NCI-H146 treated with DMSO at 0.1 percent for 48 hours (cell line): ENCODE measurements at regions not wholly inside any gene's neighbourhood (a gene's known extent, or its start where the extent isn't known, plus 50 kb on each side); places are given as distances from the start of the nearest gene placed in this dataset.
"Not testable (repeated sequence)": the region's sequence is repeated elsewhere in the genome, so short reads cannot be mapped to it uniquely, and the experiment has no call there.

Source experiments
- DNase-seq: peaks from one replicate; lab custom pipeline; 2025; ENCODE audit not compliant: unreplicated experiment; lab: John Stamatoyannopoulos, UW

GRCh38 chr2:8587920-8588830 is 93.7 kb upstream of the ID2 start:
- DNase-seq: no peak

DNA sequence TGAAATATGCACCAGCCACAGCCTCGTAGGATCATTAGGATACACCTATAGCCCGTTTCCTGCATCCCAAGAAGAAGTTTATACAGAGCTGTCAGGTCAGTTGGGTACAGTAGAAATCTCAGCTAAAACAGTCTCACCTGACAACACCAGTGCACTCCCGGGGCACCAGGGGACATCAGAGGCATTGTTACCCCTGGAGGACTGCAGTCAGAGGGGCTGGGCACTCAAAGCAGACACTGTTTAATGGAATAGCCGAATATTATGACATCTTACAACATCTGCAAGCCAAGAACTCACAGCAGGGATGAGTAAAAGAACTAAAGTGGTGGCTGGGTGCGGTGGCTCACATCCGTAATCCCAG is 93.0 kb upstream of the ID2 start:
- DNase-seq: no peak

DNA sequence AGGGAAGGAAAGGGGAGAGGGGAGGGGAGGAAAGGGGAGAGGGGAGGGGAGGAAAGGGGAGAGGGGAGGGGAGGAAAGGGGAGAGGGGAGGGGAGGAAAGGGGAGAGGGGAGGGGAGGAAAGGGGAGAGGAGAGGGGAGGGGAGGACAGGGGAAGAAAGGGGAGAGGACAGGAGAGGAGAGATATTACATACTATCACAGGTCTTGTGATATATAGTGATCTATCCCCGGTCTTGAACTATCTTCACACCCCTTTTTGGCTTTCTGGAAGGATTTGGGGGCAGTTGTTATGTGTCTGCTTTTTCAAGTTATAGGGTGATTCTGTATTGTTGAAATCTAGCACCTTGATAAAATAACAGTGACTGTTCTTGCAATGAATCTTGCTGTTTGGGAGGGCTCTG is 92.1 kb upstream of the ID2 start:
- no peak for DNase-seq

DNA sequence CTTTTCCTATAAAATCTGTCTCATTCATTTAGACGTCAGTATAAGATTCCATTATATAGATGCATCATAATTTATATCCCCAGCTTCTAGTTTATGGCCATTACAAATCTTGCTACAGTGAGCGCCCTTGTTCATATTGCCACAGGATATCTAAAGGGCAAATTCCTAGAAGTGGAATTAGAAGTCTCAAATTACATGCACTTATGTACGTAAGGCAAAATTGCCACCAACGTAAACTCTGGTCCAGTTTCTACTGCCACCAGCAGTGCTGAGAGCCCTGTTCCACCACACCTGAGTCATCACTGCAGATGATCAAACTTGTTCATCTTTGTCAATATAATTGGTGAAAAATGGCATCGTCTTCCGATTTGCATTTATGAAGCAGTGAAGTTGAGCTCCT is 90.9 kb upstream of the ID2 start:
- no peak for DNase-seq

GRCh38 chr2:8592736-8593135 is 89.1 kb upstream of the ID2 start:
- DNase-seq: no peak

DNA sequence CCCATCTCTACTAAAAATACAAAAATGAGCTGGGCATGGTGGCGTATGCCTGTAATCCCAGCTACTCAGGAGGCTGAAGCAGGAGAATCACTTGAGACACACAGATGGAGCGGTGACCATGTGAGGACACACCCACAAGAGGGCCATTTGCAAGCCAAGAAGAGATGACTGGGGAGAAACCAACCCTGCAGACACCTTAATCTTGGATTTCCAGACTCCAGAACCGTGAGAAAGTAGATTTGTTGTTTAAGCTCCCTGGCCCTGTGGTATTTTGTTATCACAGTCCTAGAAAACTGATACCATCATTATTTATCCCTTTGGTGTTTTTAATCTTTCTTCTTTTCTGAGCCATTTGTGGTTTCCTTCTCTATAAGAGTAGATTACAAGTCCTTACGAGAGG is 88.6 kb upstream of the ID2 start:
- no peak for DNase-seq

DNA sequence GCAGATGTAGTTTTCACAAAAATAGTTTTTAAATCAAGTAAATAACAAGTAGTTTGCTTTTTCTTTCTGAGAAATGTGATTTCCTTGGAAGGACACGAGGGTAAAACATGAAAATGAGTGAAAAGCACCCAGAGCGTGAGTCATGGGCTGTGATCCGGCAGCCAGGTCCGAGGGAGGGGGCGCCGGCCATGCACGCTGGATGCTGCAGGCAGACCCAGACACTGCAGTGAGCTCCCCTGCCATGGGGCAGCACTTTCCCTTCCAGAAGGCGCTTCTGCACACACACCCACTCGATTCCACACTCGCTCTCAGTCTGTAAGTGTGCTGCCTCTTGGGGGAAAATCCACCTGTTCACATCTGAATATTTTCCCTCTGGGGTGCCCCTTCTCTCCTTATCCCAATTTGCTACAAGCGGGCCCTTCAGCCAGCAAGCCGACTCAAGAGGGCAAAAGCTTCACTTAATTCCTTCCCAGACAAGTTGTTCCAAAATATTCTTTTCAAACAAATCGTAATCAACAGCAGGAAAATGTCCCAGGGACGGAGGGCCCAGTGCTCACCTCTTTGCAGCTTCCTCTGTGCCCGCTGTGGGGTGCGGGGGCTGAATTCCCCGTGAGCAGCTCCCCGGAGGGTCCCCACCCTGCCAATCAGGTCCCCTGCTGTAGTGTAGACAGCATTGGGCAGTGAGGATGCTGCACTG is 87.0 kb upstream of the ID2 start:
- no peak for DNase-seq

DNA sequence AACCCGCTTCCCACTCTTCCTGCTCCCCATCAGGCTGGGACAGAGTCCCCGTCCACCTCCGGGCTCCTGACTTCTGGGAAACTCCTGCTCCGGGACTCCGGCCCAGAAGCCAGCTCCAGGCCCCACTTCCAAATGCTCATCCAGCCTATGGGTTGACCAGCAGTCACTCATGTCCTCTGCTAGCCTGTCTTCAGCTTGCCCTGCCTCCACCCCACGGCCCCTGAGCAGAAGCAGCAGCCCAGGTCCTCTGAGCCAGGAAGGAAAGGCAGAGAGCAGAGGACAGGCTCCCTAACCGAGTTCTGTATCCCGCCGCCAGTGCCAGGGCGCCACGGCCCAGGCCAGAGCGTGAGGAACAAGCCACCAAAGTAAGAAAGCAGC is 86.4 kb upstream of the ID2 start:
- DNase-seq: no peak

DNA sequence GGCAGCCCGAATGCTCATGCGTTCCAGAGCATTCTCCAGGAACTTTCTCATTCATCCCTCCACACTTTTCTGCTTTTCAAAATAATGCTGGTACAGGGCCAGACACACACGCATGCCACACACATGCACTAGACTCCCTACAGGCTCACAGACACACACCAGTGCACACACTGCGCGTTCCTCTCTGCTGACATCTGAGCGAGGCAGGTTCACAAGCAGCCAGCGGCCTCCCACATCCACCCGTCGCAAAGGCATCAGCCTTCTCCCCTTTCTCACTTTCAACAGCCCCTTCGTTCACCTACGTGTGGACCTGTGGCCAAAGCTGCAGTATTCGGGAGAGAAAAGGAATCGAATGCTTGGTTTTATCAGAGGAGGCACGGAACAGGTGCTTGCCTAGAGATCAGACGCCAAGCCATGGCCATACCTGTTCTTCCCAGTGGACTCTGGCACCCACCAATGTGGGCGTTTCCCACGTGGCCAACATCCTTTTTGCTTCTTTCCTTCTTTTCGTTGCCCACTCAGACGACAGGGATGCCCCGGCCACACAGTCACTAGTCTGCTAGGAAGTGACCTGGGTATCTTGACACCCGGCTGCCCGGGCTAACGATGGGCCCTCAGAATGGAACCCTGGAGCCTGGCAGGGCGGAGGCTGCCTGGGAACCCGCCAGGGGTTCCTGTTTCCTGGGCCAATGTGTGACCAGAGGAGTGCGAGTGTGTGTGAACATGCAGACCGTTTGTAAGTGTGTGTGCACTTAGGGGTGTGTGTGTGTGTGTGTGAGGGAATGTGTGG is 85.8 kb upstream of the ID2 start:
- DNase-seq: no peak

DNA sequence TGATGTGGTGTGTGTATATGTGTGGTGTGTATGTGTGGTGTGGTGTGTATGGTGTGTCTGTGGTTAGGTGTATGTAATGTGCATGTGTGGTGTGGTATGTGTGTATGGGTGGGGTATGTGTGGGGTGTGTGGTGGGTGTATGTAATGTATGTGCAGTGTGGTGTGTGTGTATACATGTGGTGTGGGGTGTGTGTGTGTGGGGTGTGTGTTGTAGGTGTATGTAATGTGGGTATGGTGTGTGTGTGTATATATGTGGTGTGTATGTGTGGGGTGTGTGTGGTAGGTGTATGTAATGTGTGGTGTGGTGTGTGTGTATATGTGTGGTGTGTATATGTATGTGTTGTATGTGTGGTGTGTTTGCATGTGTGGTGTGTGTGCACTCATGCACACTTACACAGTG is 84.8 kb upstream of the ID2 start:
- DNase-seq: no peak

GRCh38 chr2:8597559-8598225 is 84.2 kb upstream of the ID2 start:
- DNase-seq: no peak

- no peak for DNase-seq
These were observed 83.3 kb upstream of the ID2 start for GRCh38 chr2:8598295-8599165.

DNA sequence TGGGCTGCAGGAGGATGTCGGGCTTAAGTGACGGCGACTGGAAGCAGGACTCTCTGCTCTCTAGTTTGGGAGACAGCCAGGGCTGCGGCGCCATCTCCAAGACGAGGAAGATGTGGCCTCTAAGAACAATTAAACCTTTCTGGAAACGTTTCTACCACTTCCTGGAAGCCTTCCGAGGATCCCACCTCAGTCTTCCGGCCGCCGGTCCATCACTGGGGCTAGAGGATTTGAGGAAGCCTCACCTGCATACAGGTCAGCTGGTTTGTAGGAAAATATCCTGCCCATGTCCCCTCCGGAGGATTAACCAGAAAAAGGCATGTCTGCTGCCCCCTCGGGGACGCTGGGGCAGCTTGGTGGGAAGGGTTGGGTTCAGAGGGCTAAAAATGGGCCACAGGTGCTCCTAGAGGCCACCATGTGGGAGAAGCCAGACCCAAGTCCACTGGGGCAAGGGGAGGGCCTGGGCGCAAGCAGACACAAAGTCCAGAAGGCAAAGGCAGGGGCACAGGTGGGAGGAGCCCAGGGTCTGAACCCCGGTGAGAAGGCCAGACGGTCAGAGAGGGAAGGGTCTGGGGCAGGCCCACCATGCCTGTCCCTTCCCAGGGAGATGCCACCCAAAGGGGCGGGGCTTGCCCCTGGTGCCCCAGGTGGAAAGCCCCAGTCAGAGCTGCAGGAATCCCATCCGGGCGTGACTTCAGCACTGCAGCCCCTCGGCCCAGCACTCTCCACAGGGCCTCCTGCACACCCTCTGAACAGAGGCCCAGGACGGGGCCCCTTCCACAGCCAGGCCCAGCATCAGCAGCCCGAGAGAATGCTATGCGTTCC is 82.2 kb upstream of the ID2 start:
- no peak for DNase-seq

GRCh38 chr2:8600456-8600855 is 81.4 kb upstream of the ID2 start:
- no peak for DNase-seq

GRCh38 chr2:8602809-8603208 is 79.0 kb upstream of the ID2 start:
- no peak for DNase-seq

DNA sequence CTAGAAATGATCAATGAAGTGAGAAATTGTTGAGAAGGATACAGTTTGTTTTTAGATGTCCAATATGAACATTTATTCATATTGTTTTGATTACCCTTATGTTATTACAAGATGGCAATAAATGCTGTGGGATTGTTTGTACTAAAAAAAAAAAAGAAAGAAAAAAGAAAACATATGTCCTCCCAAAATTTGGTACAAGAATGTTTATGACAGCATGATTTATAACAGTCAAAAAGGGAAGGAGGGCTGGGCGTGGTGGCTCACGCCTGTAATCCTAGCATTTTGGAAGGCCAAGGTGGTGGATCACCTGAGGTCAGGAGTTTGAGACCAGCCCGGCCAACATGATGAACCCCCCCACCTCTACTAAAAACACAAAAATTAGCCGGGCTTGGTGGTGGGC is 78.5 kb upstream of the ID2 start:
- DNase-seq: not testable (repeated sequence)

- DNase-seq: no peak
These were observed 77.6 kb upstream of the ID2 start for GRCh38 chr2:8604262-8604661.

DNA sequence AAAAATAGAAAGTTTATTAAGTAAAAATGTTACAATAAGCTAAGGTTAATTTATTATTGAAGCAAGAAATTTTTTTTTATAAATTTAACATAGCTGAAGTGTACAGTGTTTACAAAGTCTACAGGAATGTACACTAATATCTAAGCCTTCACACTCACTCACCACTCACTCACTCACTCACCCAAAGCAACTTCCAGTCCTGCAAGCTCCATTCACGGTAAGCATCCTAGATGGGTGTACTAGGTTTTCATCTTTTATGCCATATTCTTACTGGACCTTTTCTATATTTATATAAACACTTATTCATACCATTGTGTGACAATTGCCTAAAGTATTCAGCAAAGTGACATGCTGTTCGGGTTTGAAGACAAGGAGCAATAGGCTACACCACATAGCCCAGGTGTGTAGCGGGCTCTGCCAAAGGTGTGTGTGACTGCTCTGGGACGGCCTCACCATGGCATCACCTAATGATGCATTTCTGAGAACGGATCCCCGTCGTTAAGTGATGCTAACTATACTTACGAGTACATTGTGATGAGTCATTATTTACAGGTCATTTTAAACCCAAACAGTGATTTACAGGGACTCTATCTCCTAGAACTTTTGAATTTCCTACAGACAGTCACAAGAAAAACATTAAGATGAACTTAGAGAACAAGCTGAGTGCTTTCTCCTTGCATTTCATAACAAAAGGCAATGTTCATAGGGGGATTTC is 76.3 kb upstream of the ID2 start:
- DNase-seq: no peak

GRCh38 chr2:8606226-8606625 is 75.6 kb upstream of the ID2 start:
- DNase-seq: no peak
